Tibial artery (tissue), 4 donors: ENCODE measurements at regions not wholly inside any gene's neighbourhood (a gene's known extent, or its start where the extent isn't known, plus 50 kb on each side); places are given as distances from the start of the nearest gene placed in this dataset.

Experiments
- DNase-seq, 2 donors: peaks; one replicate each; pipeline ENCODE4 v3.0.0-alpha.2; 2019
- H3K27ac ChIP-seq, 2 donors: fragments of 200-600 bp; sonication (generic) in 1 of 2; 1 replicate in 1 of 2; 2 replicates in 1 of 2; pipeline ENCODE4 v1.5.1; 2018 to 2019; ENCODE audit warnings: mild to moderate bottlenecking in 1 of 2
- H3K27me3 ChIP-seq, 2 donors: fragments of 200-600 bp; sonication (generic) in 1 of 2; one replicate each; pipeline versions ENCODE4 v1.5.1 to v1.6.0; 2016 to 2019
- H3K36me3 ChIP-seq, 3 donors: fragments of 200-600 bp; sonication (generic) in 2 of 3; one replicate each; pipeline ENCODE4 v1.5.1; 2016 to 2019; ENCODE audit warnings: mild to moderate bottlenecking in 2 of 3
- H3K4me1 ChIP-seq, 4 donors: fragments of 200-600 bp; sonication (generic) in 2 of 4; 1 replicate in 3 of 4; 2 replicates in 1 of 4; pipeline ENCODE4 v1.5.1; 2016 to 2019
- H3K4me3 ChIP-seq, 2 donors: fragments of 200-600 bp; sonication (generic) in 1 of 2; 1 replicate in 1 of 2; 2 replicates in 1 of 2; pipeline ENCODE4 v1.5.1; 2018 to 2019; ENCODE audit warnings: mild to moderate bottlenecking in 2 of 2
- H3K9me3 ChIP-seq, 3 donors: fragments of 200-600 bp; sonication (generic) in 1 of 3; one replicate each; pipeline ENCODE4 v1.5.1; 2016 to 2019
- intact Hi-C: fragments of 100-400 bp; cut with DNase I; formaldehyde crosslinking; loops from one replicate; pipeline ENCODE4 v1.15.0; 2023; ENCODE audit warnings: low total_unique reads
- TF ChIP-seq, protein P1 (sequence below), 2 experiments: fragments of 200-600 bp in 1 of 2; fragments of 450-650 bp in 1 of 2; IDR thresholded peaks; one replicate each; pipeline ENCODE4 v1.5.1; 2017 to 2019; ENCODE audit warnings: antibody characterized with exemption in 2 of 2, mild to moderate bottlenecking in 1 of 2, moderate library complexity in 1 of 2

DNA sequence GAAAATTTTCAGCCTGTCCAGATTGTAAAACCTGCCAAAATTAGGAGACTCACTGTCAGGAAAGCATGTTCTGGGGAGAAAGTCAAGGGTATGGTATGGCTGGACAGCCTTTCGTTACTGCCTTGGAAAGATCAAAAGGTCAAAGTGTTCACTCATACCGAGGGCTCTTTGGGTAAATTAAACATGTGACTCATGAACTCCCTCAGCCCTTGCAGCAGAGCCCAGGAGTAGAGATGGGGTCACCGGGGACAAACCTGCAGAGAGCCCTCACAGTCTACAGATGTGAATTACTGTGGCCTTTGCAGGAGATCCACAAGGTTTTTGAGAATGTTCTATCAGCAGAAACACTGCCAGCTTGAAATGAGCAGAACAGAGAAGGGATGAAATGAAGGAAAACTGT, 275.7 kb downstream of the KLF6 start:
- Histone ChIP-seq H3K4me1 (no peaks in the 10 kb centered on the region), H3K36me3 (no peaks in the 10 kb centered on the region), H3K4me3 (no peak overlapping the region), H3K9me3 (peaks cover 0 to 3% (median 0%) of the 10 kb centered on the region in 3 donors), H3K27ac (no peak overlapping the region), H3K27me3 (no peaks in the 10 kb centered on the region)
- no peak for DNase-seq
- intact Hi-C loops: no loop called here
- TF ChIP-seq, protein P1, sequence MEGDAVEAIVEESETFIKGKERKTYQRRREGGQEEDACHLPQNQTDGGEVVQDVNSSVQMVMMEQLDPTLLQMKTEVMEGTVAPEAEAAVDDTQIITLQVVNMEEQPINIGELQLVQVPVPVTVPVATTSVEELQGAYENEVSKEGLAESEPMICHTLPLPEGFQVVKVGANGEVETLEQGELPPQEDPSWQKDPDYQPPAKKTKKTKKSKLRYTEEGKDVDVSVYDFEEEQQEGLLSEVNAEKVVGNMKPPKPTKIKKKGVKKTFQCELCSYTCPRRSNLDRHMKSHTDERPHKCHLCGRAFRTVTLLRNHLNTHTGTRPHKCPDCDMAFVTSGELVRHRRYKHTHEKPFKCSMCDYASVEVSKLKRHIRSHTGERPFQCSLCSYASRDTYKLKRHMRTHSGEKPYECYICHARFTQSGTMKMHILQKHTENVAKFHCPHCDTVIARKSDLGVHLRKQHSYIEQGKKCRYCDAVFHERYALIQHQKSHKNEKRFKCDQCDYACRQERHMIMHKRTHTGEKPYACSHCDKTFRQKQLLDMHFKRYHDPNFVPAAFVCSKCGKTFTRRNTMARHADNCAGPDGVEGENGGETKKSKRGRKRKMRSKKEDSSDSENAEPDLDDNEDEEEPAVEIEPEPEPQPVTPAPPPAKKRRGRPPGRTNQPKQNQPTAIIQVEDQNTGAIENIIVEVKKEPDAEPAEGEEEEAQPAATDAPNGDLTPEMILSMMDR (IDR thresholded peaks at IDR 0.05): no peak

DNA sequence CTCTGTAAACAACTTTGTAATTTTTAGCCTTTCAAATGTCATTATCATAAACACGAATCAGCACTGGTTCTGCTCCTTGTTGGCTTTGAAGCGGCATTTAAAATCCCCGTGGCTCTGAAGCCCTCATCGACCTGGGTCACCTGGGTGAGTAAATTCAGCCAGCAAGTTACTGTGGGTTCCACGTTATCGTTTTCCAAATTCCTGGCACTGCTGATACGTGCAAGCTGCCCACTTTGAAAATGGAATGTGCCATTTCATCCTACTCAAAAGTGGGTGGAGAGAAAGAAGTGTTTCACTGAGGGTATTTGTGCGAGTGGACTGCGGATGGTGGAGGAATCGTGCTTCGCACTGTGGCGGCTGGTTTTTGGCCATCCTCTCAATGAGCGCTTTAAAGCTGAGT, 281.7 kb downstream of the KLF6 start:
- TF ChIP-seq, protein P1 (IDR thresholded peaks at IDR 0.05): no peak
- DNase-seq: no peak
- intact Hi-C loops: no loop called here
- peaks cover 0 to 24% (median 10%) of the 10 kb centered on the region in 4 donors for H3K4me1 ChIP-seq
- no peak overlapping the region for H3K4me3 ChIP-seq
- no peak overlapping the region for H3K27ac ChIP-seq
- no peaks in the 10 kb centered on the region for H3K27me3 ChIP-seq
- H3K9me3 ChIP-seq: no peaks in the 10 kb centered on the region
- no peaks in the 10 kb centered on the region for H3K36me3 ChIP-seq

DNA sequence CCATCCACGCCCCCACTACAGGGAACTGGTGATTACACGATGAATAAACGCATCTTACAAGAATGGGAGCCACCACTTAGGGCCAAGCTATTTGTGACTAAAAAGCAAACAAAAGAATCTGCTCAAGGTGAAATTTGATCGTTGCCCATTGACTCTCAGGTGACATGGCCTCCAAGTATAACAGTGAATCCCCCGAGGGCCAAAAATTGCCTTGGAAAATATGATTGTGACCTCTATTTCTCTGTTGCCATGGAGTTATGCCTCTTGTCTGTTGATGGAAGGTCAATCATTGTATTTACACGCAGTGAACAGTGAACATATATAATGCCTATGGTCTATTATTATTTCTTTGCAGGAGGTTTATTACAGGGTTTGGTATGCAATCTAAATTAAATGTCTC, 282.3 kb downstream of the KLF6 start:
- TF ChIP-seq, protein P1 (IDR thresholded peaks at IDR 0.05): no peak
- H3K4me1 ChIP-seq: peaks cover 0 to 24% (median 10%) of the 10 kb centered on the region in 4 donors
- H3K27ac ChIP-seq: no peak overlapping the region
- intact Hi-C loops: no loop called here
- H3K4me3 ChIP-seq: no peak overlapping the region
- H3K9me3 ChIP-seq: no peaks in the 10 kb centered on the region
- no peaks in the 10 kb centered on the region for H3K27me3 ChIP-seq
- DNase-seq: no peak
- no peaks in the 10 kb centered on the region for H3K36me3 ChIP-seq

DNA sequence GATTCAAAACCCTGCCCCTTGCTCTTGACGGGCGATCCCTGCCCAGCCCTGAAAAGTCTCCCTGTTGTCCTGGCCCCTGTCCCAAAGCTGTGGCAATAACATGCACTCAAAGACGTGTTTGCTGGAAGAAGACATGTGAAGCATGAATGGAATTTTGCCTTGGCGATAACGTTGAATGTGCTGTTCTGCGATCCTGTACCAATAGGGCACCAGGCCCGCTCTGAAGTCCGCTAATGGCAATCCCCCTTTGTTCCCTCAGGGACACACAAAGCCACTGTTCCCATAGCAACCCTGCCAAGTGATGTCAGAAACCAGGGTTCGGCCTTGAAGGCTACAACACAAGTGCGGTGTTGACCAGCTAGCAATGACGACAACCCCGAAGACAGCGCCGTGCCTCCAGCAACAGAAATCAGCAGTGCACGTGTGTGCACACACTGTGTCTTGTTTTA, 284.6 kb downstream of the KLF6 start:
- intact Hi-C loops: no loop called here
- Histone ChIP-seq H3K36me3 (no peaks in the 10 kb centered on the region), H3K27me3 (no peaks in the 10 kb centered on the region), H3K4me3 (no peak overlapping the region), H3K9me3 (no peaks in the 10 kb centered on the region), H3K27ac (peak overlapping the region; percentile 46 to 50), H3K4me1 (peaks cover 0 to 30% (median 10%) of the 10 kb centered on the region in 4 donors)
- DNase-seq: peak; percentile 69 to 85
- TF ChIP-seq, protein P1 (IDR thresholded peaks at IDR 0.05): no peak

DNA sequence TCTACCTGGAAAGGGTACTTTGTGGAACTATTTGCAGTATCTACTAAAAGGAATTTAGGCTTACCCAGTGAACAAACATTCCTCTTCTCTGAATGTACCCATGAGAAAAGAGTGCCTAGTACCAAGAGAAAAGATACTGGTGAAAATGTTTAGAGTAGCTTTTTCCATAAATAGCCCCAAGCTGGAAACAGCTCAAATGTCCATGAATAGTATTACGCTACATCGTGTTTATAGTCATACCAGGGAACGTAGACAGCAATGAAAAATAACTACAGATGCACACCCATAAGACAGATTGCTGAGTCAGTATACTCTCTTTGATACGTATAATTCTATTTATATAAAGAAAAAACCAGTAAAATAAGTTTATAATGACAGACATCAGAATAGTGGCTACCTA, 285.9 kb downstream of the KLF6 start:
- Histone ChIP-seq H3K27me3 (no peaks in the 10 kb centered on the region), H3K36me3 (no peaks in the 10 kb centered on the region), H3K9me3 (no peaks in the 10 kb centered on the region), H3K4me3 (no peak overlapping the region), H3K4me1 (peaks cover 0 to 36% (median 16%) of the 10 kb centered on the region in 4 donors), H3K27ac (peak overlapping the region; percentile 46 to 50)
- TF ChIP-seq, protein P1 (IDR thresholded peaks at IDR 0.05): no peak
- DNase-seq: no peak
- intact Hi-C loops: no loop called here

DNA sequence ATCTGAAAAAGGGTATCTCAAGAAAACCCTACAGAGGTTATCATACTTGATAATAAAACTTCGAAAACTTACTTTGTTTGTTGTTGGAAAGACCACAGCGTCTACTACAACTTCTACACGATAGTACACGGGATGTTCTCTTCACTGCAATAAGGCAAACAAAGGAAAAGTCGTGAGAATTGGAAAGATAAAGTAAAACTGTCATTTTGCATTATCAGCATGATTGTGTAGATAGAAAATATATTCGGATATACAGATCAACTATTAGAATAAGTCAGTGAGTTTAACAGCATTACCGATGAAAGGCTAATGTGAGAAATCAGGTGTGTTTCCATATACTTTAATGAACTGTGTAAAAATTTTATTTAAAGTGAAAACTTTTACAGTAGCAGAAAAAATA, 287.4 kb downstream of the KLF6 start:
- TF ChIP-seq, protein P1 (IDR thresholded peaks at IDR 0.05): no peak
- H3K4me1 ChIP-seq: peaks cover 0 to 36% (median 16%) of the 10 kb centered on the region in 4 donors
- intact Hi-C loops: no loop called here
- no peak for DNase-seq
- H3K9me3 ChIP-seq: no peaks in the 10 kb centered on the region
- H3K4me3 ChIP-seq: no peak overlapping the region
- H3K27me3 ChIP-seq: no peaks in the 10 kb centered on the region
- no peaks in the 10 kb centered on the region for H3K36me3 ChIP-seq
- no peak overlapping the region for H3K27ac ChIP-seq
